A549 (cell line): ENCODE measurements at regions not wholly inside any gene's neighbourhood (a gene's known extent, or its start where the extent isn't known, plus 50 kb on each side); places are given as distances from the start of the nearest gene placed in this dataset.

Experiments
- EHMT2 ChIP-seq: fragments of 200-600 bp; sonication (generic); IDR thresholded peaks from 2 replicates; pipeline ENCODE4 v1.6.1; 2016; ENCODE audit warnings: antibody characterized with exemption, low read depth, mild to moderate bottlenecking, moderate library complexity
- HDAC2 ChIP-seq: fragments of 200-600 bp; sonication (generic); IDR thresholded peaks from 2 replicates; pipeline ENCODE4 v1.6.1; 2016
- MAZ ChIP-seq: fragments of 150-350 bp; IDR thresholded peaks from 2 replicates; pipeline ENCODE4 v1.6.1; 2014; ENCODE audit warnings: antibody characterized with exemption, low read depth, low read length, borderline replicate concordance
- POLR2A ChIP-seq: IDR thresholded peaks from 2 replicates; pipeline ENCODE4 v1.6.1; 2012; ENCODE audit warnings: mild to moderate bottlenecking, low read length
- RCOR1 ChIP-seq: fragments of 150-350 bp; IDR thresholded peaks from 2 replicates; pipeline ENCODE4 v1.6.1; 2014; ENCODE audit warnings: antibody characterized with exemption, low read length, low read depth
- SMC3 ChIP-seq: fragments of >200 bp; sonication (Bioruptor Twin); formaldehyde crosslinking; IDR thresholded peaks from 3 replicates; pipeline ENCODE4 v1.6.1; 2018; ENCODE audit warnings: inconsistent platforms
- TF ChIP-seq, protein P1 (sequence below): fragments of 450-650 bp; IDR thresholded peaks from 2 replicates; pipeline ENCODE4 v1.6.1; 2014; ENCODE audit warnings: antibody characterized with exemption
- TF ChIP-seq, protein P2 (sequence below): fragments of >200 bp; sonication (Bioruptor Twin); formaldehyde crosslinking; IDR thresholded peaks from 3 replicates; pipeline ENCODE4 v1.5.1; 2016

DNA sequence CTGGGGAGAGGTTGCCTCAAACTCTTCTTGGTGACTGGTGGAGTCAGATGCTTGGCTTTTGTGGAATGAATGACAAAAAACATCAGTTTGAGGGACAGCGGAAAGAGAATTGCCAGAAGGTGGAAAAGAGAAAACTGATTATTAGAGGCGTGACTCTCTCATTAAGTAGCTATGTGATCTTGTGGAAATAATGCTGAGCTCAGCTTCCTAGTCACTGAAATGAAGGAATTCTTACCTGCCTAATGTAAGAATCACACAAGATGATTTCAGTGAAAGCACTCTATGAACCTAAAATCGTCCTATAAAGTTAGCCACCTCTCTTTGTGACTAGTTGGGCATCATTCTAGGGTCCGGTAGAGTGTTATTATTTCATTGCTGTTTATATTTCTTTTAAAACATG, 498.8 kb downstream of the TMEM135 start:
- TF ChIP-seq SMC3 (no peak), POLR2A (no peak), MAZ (no peak), RCOR1 (no peak), HDAC2 (no peak), EHMT2 (no peak)
- TF ChIP-seq, protein P1, sequence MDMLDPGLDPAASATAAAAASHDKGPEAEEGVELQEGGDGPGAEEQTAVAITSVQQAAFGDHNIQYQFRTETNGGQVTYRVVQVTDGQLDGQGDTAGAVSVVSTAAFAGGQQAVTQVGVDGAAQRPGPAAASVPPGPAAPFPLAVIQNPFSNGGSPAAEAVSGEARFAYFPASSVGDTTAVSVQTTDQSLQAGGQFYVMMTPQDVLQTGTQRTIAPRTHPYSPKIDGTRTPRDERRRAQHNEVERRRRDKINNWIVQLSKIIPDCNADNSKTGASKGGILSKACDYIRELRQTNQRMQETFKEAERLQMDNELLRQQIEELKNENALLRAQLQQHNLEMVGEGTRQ, result no peak
- TF ChIP-seq, protein P2, sequence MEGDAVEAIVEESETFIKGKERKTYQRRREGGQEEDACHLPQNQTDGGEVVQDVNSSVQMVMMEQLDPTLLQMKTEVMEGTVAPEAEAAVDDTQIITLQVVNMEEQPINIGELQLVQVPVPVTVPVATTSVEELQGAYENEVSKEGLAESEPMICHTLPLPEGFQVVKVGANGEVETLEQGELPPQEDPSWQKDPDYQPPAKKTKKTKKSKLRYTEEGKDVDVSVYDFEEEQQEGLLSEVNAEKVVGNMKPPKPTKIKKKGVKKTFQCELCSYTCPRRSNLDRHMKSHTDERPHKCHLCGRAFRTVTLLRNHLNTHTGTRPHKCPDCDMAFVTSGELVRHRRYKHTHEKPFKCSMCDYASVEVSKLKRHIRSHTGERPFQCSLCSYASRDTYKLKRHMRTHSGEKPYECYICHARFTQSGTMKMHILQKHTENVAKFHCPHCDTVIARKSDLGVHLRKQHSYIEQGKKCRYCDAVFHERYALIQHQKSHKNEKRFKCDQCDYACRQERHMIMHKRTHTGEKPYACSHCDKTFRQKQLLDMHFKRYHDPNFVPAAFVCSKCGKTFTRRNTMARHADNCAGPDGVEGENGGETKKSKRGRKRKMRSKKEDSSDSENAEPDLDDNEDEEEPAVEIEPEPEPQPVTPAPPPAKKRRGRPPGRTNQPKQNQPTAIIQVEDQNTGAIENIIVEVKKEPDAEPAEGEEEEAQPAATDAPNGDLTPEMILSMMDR, result no peak
